NCI-H1105 (cell line): ENCODE measurements at regions not wholly inside any gene's neighbourhood (a gene's known extent, or its start where the extent isn't known, plus 50 kb on each side); places are given as distances from the start of the nearest gene placed in this dataset.

Experiments
- DNase-seq: peaks from one replicate; lab custom pipeline; 2025; lab: John Stamatoyannopoulos, UW

GRCh38 chr12:14275886-14276285 lies 89.6 kb upstream of the ATF7IP start:
- DNase-seq, result no peak

- DNase-seq, result no peak
These were observed 87.1 kb upstream of the ATF7IP start for GRCh38 chr12:14278294-14278953.

- DNase-seq, result no peak
These were observed 85.6 kb upstream of the ATF7IP start for GRCh38 chr12:14279845-14280244.

GRCh38 chr12:14280921-14281320 lies 84.6 kb upstream of the ATF7IP start:
- no peak for DNase-seq

GRCh38 chr12:14281539-14281938 lies 83.9 kb upstream of the ATF7IP start:
- no peak for DNase-seq

DNA sequence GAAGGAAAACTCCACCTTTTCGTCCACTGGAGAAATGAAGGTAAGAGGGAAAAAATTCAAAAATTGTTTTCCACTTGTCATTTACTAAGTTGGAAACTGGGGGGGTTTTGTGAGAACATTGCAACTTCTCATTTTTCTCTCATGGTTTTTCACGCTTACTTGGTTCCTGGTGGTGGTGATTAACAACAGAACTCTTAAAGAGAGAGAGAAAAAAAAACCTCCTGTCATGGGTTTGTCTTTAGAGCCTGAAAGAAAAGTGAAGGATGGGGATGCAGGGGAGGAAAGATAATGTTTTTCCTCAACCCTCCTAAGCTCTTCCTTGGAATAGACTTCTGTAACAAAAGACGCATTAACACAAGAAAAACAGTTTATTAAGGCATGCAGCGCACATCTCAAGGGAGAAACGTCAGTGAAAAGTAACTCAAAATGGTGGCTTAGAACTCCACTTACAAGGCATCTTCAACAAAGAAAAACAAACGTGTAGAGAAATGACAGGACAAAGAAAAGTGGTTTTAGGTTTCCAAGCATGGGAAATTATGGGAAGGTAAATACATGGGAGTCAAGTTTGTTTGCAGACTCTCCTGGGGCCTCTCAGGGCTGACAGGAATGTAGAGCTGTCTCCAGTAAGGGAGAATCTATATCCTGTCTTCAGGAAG lies 81.9 kb upstream of the ATF7IP start:
- no peak for DNase-seq

GRCh38 chr12:14284184-14284722 lies 81.2 kb upstream of the ATF7IP start:
- no peak for DNase-seq

- DNase-seq, result no peak
These were observed 75.9 kb upstream of the ATF7IP start for GRCh38 chr12:14289601-14290000.

DNA sequence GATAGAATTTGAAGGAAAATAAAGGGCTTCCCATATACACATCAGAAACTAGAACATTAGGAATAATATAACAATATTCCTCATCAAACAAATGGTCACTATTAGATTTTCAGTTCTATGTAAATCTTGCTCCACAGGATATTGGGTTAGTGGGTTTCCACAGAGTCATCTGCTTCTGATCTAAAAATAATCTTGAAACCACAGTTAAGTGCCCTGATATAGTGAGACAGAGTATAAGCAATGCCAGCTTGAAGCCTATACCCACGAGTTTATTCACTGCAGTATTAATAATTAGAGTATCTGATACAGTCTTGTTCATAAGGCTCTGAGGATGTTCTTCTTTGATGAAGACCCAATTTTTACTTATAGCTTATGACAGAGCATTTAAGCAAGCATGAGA lies 74.5 kb upstream of the ATF7IP start:
- DNase-seq, result no peak

DNA sequence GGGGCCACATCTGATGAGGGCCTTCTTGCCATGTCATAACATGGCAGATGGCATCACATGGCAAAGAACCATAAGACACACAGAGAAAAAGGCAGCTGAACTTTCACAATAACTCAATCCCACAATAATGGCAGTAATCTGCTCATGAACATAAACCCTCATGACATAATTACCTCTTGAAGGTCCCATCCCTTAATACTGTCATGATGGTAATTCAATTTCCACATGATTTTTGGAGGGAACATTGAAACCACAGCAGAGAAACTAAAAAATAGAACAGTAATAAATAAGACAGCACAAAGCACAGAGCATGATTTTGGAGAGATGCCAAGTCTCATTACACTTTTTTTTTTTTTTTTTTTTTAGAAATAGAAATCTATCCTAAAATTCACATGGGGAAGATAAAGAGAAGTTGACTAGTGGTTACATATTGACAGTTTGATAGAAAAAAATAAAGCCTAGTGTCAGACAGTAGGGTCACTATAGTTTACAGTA lies 61.8 kb upstream of the ATF7IP start:
- DNase-seq, result no peak

DNA sequence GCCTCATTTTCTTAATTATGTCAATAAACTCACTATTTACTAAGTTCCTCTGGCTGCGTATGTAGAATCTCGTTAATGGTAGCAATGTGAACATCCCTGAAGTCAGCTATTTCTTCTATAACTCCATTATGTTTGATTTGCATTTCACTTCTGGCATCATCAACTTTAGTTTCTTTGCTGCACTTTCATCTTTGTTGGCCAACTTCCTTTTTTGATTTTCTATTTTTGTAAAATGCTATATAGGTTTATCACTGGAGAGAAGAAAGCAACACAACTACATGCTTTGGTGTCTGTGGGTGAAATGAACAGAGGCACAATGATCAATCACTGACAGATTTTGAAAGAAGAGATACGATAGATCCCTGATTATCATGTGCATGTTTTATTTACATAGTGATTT lies 58.5 kb upstream of the ATF7IP start:
- DNase-seq, result no peak

- DNase-seq, result no peak
These were observed 57.0 kb upstream of the ATF7IP start for GRCh38 chr12:14308516-14308915.

DNA sequence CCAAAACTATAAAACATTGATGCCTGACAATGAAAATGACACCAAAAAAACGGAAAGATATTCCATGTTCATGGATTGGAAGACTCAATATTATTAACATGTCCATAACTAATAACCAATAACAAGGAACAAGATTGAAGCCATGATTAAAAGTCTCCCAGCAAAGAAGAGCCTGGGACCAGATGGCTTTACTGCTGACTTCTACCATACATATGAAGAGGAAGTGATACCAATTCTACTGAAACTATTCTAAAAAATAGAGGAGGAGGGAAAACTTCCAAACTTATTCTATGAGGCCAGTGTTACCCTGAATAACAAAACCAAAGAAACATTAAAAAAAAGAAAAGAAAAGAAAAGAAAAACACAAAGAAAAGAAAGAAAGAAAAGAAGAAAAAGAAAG lies 54.6 kb upstream of the ATF7IP start:
- DNase-seq, result no peak

GRCh38 chr12:14313379-14314138 lies 51.9 kb upstream of the ATF7IP start:
- DNase-seq, result no peak

DNA sequence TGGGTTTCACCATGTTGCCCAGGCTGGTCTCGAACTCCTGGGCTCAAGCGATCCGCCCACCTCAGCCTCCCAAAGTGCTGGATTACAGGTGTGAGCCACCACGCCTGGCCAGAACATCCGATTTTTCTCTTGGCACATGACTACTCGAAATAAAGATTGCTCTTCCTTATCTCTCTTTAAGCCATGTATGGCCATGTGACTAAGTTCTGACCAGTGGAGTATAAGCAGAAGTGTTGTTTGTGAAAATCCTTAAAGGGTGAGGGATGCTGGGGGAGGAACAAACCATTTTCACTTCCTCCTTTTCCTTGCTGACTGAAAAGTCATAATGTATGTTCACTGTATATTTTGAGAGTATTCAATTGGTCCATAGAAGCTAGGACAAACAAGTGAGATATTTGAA lies 50.7 kb upstream of the ATF7IP start:
- DNase-seq, result no peak

DNA sequence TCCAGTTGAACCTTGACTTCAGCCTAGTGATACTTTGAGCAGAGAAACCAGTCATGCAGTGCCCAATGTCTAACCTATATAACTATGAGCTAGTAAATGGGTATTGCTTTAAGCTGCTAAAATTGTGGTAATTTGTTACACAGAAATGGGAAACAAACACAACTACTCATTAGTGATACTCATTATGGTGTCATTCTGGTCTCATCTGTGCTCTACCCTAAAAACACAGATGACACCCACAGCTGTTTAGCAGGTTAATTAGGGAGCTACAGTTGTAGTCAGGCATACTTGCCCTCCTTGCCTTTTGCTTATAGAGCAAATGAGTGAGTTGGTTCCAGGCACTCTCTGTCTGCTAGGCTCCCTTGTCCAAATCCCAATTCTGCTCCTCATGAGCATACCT lies 50.0 kb upstream of the ATF7IP start:
- DNase-seq, result no peak
